Fibroblast of skin of abdomen (primary cell): ENCODE measurements at regions not wholly inside any gene's neighbourhood (a gene's known extent, or its start where the extent isn't known, plus 50 kb on each side); places are given as distances from the start of the nearest gene placed in this dataset.
A peak's percentile ranks its signal among the peaks of the same experiment; 100 is the strongest.

Experiments used
- DNase-seq: peaks from one replicate; pipeline ENCODE4 v3.0.0-alpha.2; 2013

DNA sequence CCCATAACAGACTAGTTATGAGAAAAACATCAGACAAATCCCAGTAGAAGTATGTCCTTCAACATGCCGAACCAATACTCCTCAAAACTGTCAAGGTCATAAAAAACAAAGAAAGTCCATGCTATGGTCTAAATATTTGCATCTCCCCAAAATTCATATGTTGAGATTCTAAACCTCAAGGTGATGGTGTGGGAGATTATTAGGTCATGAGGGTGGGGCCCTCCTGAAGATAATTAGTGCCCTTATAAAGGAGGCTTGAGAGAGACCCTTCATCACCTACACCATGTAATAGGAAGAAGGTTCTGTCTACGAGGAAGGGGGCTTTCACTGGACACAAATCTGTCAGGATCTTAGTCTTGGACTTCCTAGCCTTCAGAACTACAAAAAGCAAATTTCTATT is 118.6 kb upstream of the GUCY1A2 start:
- DNase-seq = no peak

DNA sequence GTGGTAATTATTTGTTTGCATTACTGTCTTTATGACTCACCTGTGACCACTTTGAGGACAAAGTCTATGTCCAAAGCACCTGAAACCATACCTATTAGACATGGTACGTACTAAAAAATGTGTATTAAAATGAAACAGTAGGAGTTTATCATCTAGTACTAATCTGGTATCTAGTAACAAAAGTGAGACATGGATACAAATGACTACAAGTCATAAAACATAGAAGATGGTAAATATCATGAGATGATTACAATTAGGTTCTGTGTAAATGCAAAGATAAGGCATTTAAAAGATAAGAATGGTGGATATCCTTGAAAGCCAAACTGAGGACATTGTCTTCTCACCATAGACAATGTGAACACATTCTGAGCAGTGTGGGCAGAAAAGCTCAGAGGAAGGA is 113.5 kb upstream of the GUCY1A2 start:
- DNase-seq = no peak

GRCh38 chr11:107123022-107123421 is 104.7 kb upstream of the GUCY1A2 start:
- no peak for DNase-seq

- DNase-seq = peak; percentile 9
These were observed 99.9 kb upstream of the GUCY1A2 start for GRCh38 chr11:107118025-107118720.

DNA sequence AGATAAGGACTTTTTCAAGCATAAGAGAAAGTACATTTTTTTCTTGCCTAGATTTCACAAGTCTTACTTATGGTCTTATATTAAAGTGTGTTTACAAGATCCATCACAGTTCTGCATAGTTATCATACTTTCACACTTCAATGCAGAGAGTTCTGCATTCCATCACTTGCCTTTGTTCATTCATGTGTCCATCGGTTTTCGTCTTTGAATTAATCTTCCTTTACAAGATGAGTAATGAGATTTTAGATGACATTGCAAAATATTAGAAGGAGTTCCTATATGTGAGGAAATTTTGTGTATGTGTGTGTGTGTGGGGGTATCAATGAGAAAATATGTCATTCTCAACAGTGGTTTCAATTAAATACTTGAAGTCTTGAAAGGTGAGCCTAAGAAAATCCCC is 98.1 kb upstream of the GUCY1A2 start:
- peak; percentile 50 for DNase-seq

- DNase-seq = no peak
These were observed 84.6 kb upstream of the GUCY1A2 start for GRCh38 chr11:107102692-107103477.

GRCh38 chr11:107092667-107093066 is 74.4 kb upstream of the GUCY1A2 start:
- DNase-seq = no peak

DNA sequence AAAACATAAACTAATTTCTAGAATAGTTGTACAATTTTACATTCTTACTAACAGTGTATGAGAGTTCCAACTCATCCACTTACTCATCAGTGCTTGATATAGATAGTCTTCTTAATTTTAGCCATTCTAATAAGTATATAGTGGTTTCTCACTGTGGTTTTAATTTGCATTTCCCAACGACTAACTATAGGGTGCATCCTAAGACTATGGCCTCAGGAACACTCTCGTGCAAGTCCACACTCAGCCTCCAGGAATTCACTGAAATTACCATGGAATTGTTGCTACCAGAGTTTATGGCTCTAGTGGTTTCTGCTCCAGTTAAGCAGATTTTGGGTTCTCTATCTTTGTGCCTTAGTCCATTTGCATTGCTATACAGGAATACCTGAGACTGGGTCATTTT is 60.1 kb upstream of the GUCY1A2 start:
- peak; percentile 4 for DNase-seq

DNA sequence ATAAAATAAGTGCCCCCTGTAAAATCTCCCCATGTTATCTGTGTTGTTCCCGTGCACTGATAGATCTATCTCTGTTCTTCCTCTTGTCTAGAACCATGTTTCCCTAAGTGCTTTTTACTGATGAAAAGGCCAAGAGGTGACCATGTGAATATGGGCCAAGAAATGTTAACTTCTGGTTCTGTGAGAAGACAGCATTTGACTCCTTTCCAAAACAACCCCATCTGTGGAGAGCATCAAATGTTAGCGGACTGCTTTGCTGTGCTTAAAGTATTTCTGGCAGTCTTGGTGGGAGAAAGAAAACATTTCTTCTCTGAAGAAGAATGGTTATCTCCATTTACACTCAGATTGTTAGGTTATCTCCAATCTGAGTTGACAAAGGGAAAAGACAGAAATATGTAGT is 58.6 kb upstream of the GUCY1A2 start:
- DNase-seq = no peak

DNA sequence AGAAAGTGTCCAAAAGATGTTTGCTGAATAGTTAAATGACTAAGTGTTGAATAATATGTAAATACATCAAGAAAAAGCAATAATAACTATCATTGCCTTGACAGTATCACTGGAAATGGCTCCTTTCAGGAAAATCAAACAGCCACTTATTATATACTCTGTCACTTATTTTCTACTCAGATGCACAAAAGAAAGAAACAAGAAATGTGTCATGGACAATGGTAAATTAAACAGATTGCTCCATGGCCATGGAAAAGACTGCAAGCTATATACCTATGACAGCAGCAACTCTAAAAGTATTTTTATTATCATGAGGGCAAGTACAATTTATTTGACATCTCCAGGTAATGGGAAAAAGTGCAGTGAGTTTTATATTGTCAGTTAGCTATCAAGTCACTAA is 52.9 kb upstream of the GUCY1A2 start:
- DNase-seq = no peak
